ENCODE measurements at regions not wholly inside any gene's neighbourhood (a gene's known extent, or its start where the extent isn't known, plus 50 kb on each side); places are given as distances from the start of the nearest gene placed in this dataset.
"Not testable (repeated sequence)": the region's sequence is repeated elsewhere in the genome, so short reads cannot be mapped to it uniquely, and the experiment has no call there.

DNA sequence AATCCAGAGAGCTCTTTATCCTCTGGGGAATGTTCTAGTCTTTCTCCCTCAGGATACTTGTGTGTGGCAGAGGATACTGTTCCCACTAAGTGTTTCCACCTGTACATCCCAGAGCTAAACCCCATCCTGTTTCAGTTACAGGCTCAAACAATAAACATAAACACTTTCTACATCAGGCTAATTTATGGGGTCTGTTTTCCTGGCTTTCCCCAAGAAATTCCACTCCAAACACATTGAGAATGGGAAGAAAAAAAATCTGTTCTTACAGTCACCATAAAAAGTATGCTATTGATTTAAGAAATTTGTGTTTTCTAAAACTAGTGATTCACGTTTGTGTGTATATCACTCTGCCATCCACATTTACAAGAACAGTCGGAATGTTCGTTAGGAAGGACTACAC lies 293.9 kb upstream of the FOXQ1 start:
- no peak for FAIRE-seq
- no peak for DNase-seq (ENCODE audit: extremely low spot score, insufficient read length, low read depth)

DNA sequence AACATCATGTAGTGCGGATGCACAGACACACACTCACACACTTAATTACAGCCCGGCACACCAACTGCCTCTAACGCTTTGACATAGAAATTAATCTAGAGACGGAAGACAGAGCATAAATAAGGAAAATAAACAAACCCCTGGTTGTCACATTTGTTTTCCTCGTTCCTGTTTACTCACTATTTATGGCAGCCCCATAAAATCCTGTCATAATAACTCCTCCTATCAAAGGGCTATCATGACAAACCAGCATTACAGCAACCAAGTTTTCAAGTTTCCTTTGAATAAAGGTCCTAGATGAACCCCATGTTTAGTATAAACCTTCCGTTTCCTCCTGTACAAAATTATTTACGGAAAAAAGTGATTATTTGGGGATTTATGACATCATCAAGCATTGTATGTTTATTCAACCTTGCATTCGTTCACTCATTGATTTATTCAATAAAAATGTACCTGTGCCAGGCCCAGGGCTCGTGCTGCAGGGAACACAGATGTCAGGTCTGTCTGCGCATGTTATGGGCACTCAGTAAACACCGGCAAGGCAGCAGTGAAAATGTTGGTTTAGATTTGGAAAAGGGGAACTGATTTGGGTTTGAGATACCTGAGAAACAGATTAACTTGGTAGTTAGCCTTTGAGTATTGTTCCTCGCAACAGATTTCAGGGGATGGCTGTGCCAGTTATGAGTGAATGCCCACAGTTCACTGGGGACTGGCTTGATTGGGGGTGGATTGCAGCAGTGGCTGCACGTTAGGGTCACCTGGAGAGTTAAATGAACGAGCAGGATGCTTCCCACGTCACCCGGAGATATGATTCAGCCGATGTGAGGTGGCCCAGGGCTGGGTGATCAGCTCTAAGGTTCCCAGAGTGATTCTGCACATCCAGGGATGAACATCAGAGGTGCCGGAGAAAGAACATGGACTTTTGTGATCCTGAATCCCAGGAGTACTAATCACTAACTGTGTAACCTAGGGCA lies 295.3 kb upstream of the FOXQ1 start:
- FAIRE-seq, result no peak
- DNase-seq (ENCODE audit: extremely low spot score, insufficient read length, low read depth), result no peak

GRCh38 chr6:1015825-1016224 lies 296.1 kb upstream of the FOXQ1 start:
- no peak for DNase-seq (ENCODE audit: extremely low spot score, insufficient read length, low read depth)
- no peak for FAIRE-seq

- FAIRE-seq, result no peak
- DNase-seq (ENCODE audit: extremely low spot score, insufficient read length, low read depth), result no peak
Measured at GRCh38 chr6:1014431-1014807, 297.5 kb upstream of the FOXQ1 start.

DNA sequence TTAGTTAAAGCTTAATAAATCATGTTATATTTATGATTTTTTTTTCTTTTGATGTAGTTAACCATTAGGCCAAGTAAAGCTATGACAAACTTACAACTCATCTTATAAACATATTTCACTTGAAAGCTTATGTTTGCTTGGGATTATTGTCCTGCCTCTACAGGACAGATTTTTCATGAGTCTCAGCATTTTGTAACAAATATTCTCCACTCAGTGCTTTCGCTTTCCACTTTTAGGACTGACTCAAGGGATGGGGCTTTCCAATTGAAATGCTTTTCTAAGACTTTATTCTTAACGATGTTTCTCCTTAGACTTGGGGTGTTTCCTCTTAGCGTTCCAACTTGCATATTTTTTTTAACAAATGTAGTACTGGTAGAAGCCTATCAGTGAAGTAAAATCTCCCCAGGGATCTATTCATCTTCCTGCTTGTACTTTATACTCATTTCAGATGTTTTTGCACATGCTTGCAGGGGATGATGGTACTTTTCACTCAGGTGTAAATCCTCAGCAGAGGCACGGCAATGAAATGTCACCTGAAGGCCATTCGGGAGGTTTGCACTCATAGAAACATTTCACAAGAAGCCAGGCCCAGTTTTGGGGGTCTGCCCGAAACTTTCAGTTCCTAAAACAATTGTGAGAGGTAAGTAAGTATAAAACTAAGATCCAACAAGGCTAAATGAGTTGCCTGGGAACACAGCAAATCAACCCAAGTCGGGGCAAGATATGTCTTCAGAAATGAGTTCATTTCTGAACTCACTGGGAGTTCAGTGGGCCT lies 298.1 kb upstream of the FOXQ1 start:
- DNase-seq (ENCODE audit: extremely low spot score, insufficient read length, low read depth) (no peak), FAIRE-seq (no peak)

GRCh38 chr6:1009103-1009502 lies 302.8 kb upstream of the FOXQ1 start:
- FAIRE-seq (no peak), DNase-seq (ENCODE audit: extremely low spot score, insufficient read length, low read depth) (no peak)

GRCh38 chr6:1007159-1007558 lies 304.7 kb upstream of the FOXQ1 start:
- no peak for DNase-seq (ENCODE audit: extremely low spot score, insufficient read length, low read depth)
- FAIRE-seq, result no peak

DNA sequence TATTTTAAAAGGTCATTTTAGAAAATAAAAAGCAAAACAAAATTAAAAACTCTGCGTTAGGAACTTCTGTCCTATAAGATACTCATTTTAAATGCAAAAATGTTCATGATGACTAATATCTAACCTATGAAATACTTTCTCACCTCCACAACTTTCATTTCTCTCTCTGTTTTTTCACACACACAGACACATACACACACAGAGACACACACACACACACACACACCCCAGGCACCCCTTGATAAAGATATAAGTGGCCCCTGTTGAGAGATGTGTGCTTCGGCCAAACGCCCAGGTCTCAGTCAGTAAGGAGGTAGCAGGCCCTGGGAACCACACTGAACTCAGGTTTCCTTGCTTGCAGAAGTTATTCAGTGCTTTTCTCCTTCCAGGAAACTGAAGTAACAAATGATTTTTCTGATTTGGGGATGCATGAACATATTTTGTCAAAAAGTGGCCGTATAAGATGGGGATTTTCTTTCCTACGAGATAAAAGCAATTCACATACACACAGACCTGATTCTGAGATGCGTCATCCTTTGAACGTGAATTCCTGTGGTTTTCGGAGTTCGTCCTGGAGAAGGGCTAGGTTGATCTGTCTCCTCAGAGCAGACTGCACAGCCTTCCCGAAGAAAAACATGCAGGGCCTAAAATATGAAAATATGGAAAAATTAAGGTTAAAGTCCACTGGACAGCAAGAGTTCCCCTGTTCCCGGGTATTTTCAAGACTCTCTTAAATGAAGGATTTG lies 306.8 kb upstream of the FOXQ1 start:
- FAIRE-seq (no peak), DNase-seq (ENCODE audit: extremely low spot score, insufficient read length, low read depth) (no peak)

- FAIRE-seq (no peak), DNase-seq (ENCODE audit: extremely low spot score, insufficient read length, low read depth) (no peak)
Measured at GRCh38 chr6:1003394-1004160, 308.3 kb upstream of the FOXQ1 start.

- FAIRE-seq (no peak), DNase-seq (ENCODE audit: extremely low spot score, insufficient read length, low read depth) (no peak)
Measured at GRCh38 chr6:1002989-1003388, 308.9 kb upstream of the FOXQ1 start.

DNA sequence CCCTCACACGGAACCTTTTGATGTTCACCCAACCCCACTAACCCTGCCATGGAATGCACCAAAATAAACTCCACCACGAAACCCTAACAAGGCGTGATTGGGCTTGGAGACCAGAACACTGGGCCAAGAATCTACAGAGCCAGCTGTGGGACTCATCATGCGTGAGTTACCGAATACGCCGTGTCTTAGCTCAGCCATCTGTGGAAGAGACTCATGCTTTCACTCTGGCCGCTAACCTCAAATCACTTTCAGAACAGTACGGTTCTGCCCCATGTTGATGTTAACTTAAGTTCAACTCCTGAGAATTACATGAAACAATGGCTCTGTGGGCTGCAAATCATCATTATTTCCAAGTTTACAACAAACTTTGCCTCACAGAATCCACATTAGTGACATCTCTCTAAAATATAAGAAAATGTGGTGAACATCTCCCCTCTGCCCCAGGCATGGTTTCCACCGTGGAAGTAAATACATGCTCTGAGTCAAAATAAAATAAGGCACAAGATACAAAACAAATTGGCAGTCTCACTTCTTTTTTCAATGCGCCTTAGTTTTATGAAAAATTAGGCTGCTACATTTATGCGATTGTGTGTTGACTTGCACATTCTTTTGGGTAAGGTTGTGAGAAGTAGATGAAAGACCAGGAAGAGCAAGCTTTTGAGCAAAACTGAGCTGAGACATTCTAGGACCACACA lies 308.9 kb upstream of the EXOC2 start:
- DNase-seq (ENCODE audit: extremely low spot score, insufficient read length, low read depth) (no peak), FAIRE-seq (no peak)

- FAIRE-seq (no peak), DNase-seq (ENCODE audit: extremely low spot score, insufficient read length, low read depth) (no peak)
Measured at GRCh38 chr6:999552-999951, 306.6 kb upstream of the EXOC2 start.

- FAIRE-seq (no peak), DNase-seq (ENCODE audit: extremely low spot score, insufficient read length, low read depth) (no peak)
Measured at GRCh38 chr6:998551-998950, 305.6 kb upstream of the EXOC2 start.

DNA sequence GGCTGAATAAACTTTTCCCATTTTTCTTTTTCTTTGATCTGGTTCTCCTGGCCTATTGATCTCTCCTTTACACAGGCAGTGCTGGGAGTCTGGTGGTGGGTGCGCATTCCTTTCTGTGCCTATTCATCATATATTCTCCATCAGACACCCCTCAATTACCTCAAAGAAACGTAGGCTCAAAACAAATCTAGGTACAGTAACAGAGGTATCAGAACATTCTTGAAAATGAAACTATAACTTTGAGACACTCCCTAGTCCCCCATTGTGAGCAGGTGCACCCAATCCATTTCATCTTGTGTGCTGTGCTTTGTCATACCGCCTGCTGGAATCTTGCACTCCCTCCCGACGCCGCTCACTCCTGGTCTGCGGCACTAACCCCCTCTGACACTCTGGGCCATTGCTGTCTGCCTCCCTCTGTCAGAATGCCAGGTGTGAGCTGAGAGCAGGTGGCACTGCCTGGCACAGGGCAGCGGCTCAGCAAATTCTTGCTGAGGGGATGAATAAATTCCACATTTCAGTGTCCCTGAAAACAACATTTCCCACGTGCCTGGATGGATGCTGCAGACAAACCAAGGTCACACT lies 303.4 kb upstream of the EXOC2 start:
- FAIRE-seq, result no peak
- no peak for DNase-seq (ENCODE audit: extremely low spot score, insufficient read length, low read depth)

GRCh38 chr6:991192-991591 lies 298.3 kb upstream of the EXOC2 start:
- no peak for DNase-seq (ENCODE audit: extremely low spot score, insufficient read length, low read depth)
- FAIRE-seq, result no peak

GRCh38 chr6:984031-984430 lies 291.1 kb upstream of the EXOC2 start:
- DNase-seq (ENCODE audit: extremely low spot score, insufficient read length, low read depth), result no peak
- FAIRE-seq, result no peak

DNA sequence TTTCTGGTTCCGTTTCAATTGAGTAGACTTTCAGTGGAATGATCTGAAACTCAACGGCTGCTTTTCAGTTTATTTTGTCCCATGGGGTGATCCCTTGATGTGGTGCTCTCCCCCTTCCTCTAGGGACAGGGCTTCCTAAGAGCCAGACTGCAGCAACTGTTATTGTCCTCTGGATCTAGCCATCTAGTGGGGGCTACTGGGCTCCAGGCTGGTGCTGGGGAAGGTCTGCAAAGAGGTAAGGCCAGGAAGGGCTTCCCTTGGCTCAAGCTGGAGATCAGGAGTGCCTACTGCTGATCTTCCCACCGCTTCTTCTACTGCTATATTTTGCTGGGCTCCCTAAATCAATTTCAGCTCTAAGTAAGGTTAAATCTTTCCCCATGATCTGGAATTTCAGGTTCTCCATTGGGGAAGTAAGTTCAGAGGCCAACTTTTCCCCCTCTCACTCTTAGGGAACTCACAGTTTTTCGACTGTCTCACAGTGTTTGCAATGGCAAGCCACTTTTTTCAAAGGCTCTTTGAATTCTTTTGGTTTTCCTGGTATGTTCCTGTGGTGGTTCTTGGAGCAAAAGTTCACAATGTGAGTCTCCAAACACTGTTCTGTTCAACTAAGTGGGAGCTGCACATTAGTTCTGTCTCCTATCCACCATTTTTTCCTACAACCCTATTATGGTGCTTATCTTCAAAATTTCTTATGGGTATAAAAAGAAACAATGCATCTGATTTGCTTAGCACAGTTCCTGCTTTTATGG lies 286.2 kb upstream of the EXOC2 start:
- DNase-seq (ENCODE audit: extremely low spot score, insufficient read length, low read depth) (no peak), FAIRE-seq (no peak)

GRCh38 chr6:977226-977625 lies 284.3 kb upstream of the EXOC2 start:
- not testable (repeated sequence) for DNase-seq (ENCODE audit: extremely low spot score, insufficient read length, low read depth); FAIRE-seq

All from GM18507 (cell line).